ENCODE measurements at regions not wholly inside any gene's neighbourhood (a gene's known extent, or its start where the extent isn't known, plus 50 kb on each side); places are given as distances from the start of the nearest gene placed in this dataset.
"Not testable (repeated sequence)": the region's sequence is repeated elsewhere in the genome, so short reads cannot be mapped to it uniquely, and the experiment has no call there.

GRCh38 chr7:138214926-138215325, 138.7 kb downstream of the AKR1D1 start:
- Histone ChIP-seq H3K36me3 (ENCODE audit: insufficient read depth, low read length) (no peaks in the 10 kb centered on the region), H3K9ac (ENCODE audit: low read length) (no peak overlapping the region), H4K20me1 (ENCODE audit: insufficient read depth) (no peaks in the 10 kb centered on the region), H3F3A (ENCODE audit: insufficient read depth, low read length, poor library complexity, severe bottlenecking) (no peaks in the 10 kb centered on the region), H3K4me3 (ENCODE audit: low read length) (no peak overlapping the region), H3K9me2 (ENCODE audit: insufficient read depth, low read length) (no peaks in the 10 kb centered on the region), H3K4me2 (ENCODE audit: low read length) (no peak overlapping the region), H3K9me3 (ENCODE audit: low read length) (no peaks in the 10 kb centered on the region), H2AFZ (ENCODE audit: low read depth, low read length) (no peak overlapping the region), H3K27me3 (ENCODE audit: insufficient read depth, low read depth, low read length) (no peaks in the 10 kb centered on the region), H3K79me2 (replicated peaks; ENCODE audit: insufficient read depth, low read length) (no peaks in the 10 kb centered on the region), H3K27ac (ENCODE audit: low read length) (no peak overlapping the region)
- no peak for TF ChIP-seq POLR2AphosphoS5 (IDR thresholded peaks at IDR 0.05)
- no peak for TF ChIP-seq SMC3 (conservative IDR thresholded peaks at IDR 0.05; ENCODE audit: poor library complexity)
- TF ChIP-seq EP300 (conservative IDR thresholded peaks at IDR 0.05; ENCODE audit: poor library complexity, severe bottlenecking) = no peak

DNA sequence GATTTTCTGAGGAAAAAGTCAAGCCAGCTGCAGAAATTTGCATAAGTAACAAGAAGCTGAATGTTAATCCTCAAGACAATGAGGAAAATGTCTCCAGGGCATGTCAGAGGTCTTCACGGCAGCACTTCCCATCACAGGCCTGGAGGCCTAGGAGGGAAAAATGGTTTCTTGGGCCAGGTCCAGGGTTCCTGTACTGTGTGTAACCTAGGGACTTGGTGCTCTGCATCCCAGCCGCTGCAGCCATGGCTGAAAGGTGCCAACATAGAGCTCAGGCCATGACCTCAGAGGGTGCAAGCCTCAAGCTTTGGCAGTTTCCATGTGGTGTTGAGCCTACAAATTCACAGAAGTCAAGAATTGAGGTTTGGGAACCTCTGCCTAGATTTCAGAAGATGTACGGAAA, 144.1 kb downstream of the AKR1D1 start:
- not testable (repeated sequence) for H3K4me3 ChIP-seq (ENCODE audit: low read length); H3K27ac ChIP-seq (ENCODE audit: low read length); H3K9me3 ChIP-seq (ENCODE audit: low read length)

GRCh38 chr7:138221388-138221787, 145.1 kb downstream of the AKR1D1 start:
- not testable (repeated sequence) for H3K4me3 ChIP-seq (ENCODE audit: low read length); H4K20me1 ChIP-seq (ENCODE audit: insufficient read depth); H3K4me2 ChIP-seq (ENCODE audit: low read length); H3K27ac ChIP-seq (ENCODE audit: low read length); H3K27me3 ChIP-seq (ENCODE audit: insufficient read depth, low read depth, low read length); H2AFZ ChIP-seq (ENCODE audit: low read depth, low read length); H3F3A ChIP-seq (ENCODE audit: insufficient read depth, low read length, poor library complexity, severe bottlenecking); H3K79me2 ChIP-seq (replicated peaks; ENCODE audit: insufficient read depth, low read length); H3K9ac ChIP-seq (ENCODE audit: low read length); H3K9me3 ChIP-seq (ENCODE audit: low read length); H3K36me3 ChIP-seq (ENCODE audit: insufficient read depth, low read length); H3K9me2 ChIP-seq (ENCODE audit: insufficient read depth, low read length)

More for the DNA sequence above, 144.1 kb downstream of the AKR1D1 start:
- not testable (repeated sequence) for H2AFZ ChIP-seq (ENCODE audit: low read depth, low read length); H3K27me3 ChIP-seq (ENCODE audit: insufficient read depth, low read depth, low read length); H3K9me2 ChIP-seq (ENCODE audit: insufficient read depth, low read length); H3F3A ChIP-seq (ENCODE audit: insufficient read depth, low read length, poor library complexity, severe bottlenecking); H4K20me1 ChIP-seq (ENCODE audit: insufficient read depth); H3K9ac ChIP-seq (ENCODE audit: low read length); H3K79me2 ChIP-seq (replicated peaks; ENCODE audit: insufficient read depth, low read length); H3K4me2 ChIP-seq (ENCODE audit: low read length); H3K36me3 ChIP-seq (ENCODE audit: insufficient read depth, low read length)

DNA sequence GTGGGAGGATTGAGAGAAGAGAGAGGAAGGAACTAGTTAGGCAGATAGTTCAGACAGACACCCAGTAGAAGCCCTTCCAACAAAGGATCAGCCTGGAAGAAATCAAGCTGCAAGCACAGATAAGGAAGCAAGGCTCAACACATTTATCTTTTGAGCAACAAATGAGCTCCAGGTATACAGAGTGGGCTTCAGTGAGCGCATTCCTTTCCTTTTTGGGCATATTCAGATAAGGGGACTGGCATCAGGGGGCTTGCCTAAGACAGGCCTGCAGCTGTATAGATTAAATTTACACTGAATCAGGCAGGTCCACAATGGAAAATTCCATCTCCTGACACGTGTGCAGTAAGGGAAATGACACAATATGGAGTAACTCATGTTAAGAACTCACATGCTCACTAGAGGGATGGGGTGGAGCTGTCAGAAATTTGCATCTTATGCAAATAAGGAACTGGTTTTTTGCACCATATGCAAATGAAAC, 147.2 kb downstream of the AKR1D1 start:
- no peak overlapping the region for H3K27ac ChIP-seq (ENCODE audit: low read length)
- peaks cover 6% of the 10 kb centered on the region for H3K9me3 ChIP-seq (ENCODE audit: low read length)

More for the DNA sequence above, 147.2 kb downstream of the AKR1D1 start:
- no peaks in the 10 kb centered on the region for H4K20me1 ChIP-seq (ENCODE audit: insufficient read depth)
- H3K36me3 ChIP-seq (ENCODE audit: insufficient read depth, low read length) = no peaks in the 10 kb centered on the region
- H3K4me3 ChIP-seq (ENCODE audit: low read length) = no peak overlapping the region
- H3K9me2 ChIP-seq (ENCODE audit: insufficient read depth, low read length) = no peaks in the 10 kb centered on the region
- no peaks in the 10 kb centered on the region for H3K79me2 ChIP-seq (replicated peaks; ENCODE audit: insufficient read depth, low read length)
- no peak for TF ChIP-seq TAF1 (IDR thresholded peaks at IDR 0.05; ENCODE audit: low read depth)
- TF ChIP-seq EZH2 (IDR thresholded peaks at IDR 0.05; ENCODE audit: borderline replicate concordance, insufficient read depth, low read length, poor library complexity, severe bottlenecking) = no peak
- TF ChIP-seq RAD21 (conservative IDR thresholded peaks at IDR 0.05) = no peak
- TF ChIP-seq, protein P1, sequence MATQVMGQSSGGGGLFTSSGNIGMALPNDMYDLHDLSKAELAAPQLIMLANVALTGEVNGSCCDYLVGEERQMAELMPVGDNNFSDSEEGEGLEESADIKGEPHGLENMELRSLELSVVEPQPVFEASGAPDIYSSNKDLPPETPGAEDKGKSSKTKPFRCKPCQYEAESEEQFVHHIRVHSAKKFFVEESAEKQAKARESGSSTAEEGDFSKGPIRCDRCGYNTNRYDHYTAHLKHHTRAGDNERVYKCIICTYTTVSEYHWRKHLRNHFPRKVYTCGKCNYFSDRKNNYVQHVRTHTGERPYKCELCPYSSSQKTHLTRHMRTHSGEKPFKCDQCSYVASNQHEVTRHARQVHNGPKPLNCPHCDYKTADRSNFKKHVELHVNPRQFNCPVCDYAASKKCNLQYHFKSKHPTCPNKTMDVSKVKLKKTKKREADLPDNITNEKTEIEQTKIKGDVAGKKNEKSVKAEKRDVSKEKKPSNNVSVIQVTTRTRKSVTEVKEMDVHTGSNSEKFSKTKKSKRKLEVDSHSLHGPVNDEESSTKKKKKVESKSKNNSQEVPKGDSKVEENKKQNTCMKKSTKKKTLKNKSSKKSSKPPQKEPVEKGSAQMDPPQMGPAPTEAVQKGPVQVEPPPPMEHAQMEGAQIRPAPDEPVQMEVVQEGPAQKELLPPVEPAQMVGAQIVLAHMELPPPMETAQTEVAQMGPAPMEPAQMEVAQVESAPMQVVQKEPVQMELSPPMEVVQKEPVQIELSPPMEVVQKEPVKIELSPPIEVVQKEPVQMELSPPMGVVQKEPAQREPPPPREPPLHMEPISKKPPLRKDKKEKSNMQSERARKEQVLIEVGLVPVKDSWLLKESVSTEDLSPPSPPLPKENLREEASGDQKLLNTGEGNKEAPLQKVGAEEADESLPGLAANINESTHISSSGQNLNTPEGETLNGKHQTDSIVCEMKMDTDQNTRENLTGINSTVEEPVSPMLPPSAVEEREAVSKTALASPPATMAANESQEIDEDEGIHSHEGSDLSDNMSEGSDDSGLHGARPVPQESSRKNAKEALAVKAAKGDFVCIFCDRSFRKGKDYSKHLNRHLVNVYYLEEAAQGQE (IDR thresholded peaks at IDR 0.05; ENCODE audit: borderline replicate concordance) = no peak
- no peak for TF ChIP-seq POLR2AphosphoS5 (IDR thresholded peaks at IDR 0.05)
- no peak for TF ChIP-seq SMC3 (conservative IDR thresholded peaks at IDR 0.05; ENCODE audit: poor library complexity)
- TF ChIP-seq EP300 (conservative IDR thresholded peaks at IDR 0.05; ENCODE audit: poor library complexity, severe bottlenecking) = no peak
- TF ChIP-seq MXI1 (conservative IDR thresholded peaks at IDR 0.05; ENCODE audit: poor library complexity, severe bottlenecking) = no peak
- TF ChIP-seq, protein P2, sequence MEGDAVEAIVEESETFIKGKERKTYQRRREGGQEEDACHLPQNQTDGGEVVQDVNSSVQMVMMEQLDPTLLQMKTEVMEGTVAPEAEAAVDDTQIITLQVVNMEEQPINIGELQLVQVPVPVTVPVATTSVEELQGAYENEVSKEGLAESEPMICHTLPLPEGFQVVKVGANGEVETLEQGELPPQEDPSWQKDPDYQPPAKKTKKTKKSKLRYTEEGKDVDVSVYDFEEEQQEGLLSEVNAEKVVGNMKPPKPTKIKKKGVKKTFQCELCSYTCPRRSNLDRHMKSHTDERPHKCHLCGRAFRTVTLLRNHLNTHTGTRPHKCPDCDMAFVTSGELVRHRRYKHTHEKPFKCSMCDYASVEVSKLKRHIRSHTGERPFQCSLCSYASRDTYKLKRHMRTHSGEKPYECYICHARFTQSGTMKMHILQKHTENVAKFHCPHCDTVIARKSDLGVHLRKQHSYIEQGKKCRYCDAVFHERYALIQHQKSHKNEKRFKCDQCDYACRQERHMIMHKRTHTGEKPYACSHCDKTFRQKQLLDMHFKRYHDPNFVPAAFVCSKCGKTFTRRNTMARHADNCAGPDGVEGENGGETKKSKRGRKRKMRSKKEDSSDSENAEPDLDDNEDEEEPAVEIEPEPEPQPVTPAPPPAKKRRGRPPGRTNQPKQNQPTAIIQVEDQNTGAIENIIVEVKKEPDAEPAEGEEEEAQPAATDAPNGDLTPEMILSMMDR (IDR thresholded peaks at IDR 0.05; ENCODE audit: poor library complexity, severe bottlenecking) = no peak
- no peaks in the 10 kb centered on the region for H3F3A ChIP-seq (ENCODE audit: insufficient read depth, low read length, poor library complexity, severe bottlenecking)
- H3K9ac ChIP-seq (ENCODE audit: low read length) = no peak overlapping the region
- H2AFZ ChIP-seq (ENCODE audit: low read depth, low read length) = no peak overlapping the region
- no peaks in the 10 kb centered on the region for H3K27me3 ChIP-seq (ENCODE audit: insufficient read depth, low read depth, low read length)
- H3K4me2 ChIP-seq (ENCODE audit: low read length) = no peak overlapping the region

All from neural cell (in vitro differentiated cells).